SJCRH30 (cell line): ENCODE measurements at regions not wholly inside any gene's neighbourhood (a gene's known extent, or its start where the extent isn't known, plus 50 kb on each side); places are given as distances from the start of the nearest gene placed in this dataset.
"Not testable (repeated sequence)": the region's sequence is repeated elsewhere in the genome, so short reads cannot be mapped to it uniquely, and the experiment has no call there.

ENCODE experiments used
- DNase-seq, 2 experiments: peaks; one replicate each; pipeline ENCODE4 v3.0.0-alpha.2; 2015 to 2020
- H3K27ac ChIP-seq: fragments of 250-450 bp; sonication (Bioruptor Pico); 2 replicates; pipeline ENCODE4 v1.5.1; 2020; ENCODE audit warnings: mild to moderate bottlenecking, moderate library complexity
- H3K27me3 ChIP-seq: fragments of 250-450 bp; sonication (Bioruptor Pico); 2 replicates; pipeline ENCODE4 v1.5.1; 2020; ENCODE audit warnings: mild to moderate bottlenecking, moderate library complexity
- H3K36me3 ChIP-seq: fragments of 250-450 bp; sonication (Bioruptor Pico); 2 replicates; pipeline ENCODE4 v1.5.1; 2020; ENCODE audit warnings: mild to moderate bottlenecking, moderate library complexity
- H3K4me1 ChIP-seq: fragments of 250-450 bp; sonication (Bioruptor Pico); 2 replicates; pipeline ENCODE4 v1.5.1; 2020; ENCODE audit warnings: mild to moderate bottlenecking, moderate library complexity
- H3K4me3 ChIP-seq: fragments of 250-450 bp; sonication (Bioruptor Pico); 2 replicates; pipeline ENCODE4 v1.5.1; 2020; ENCODE audit warnings: mild to moderate bottlenecking, moderate library complexity
- H3K9me3 ChIP-seq: fragments of 250-450 bp; sonication (Bioruptor Pico); replicated peaks from 2 replicates; pipeline ENCODE4 v1.5.1; 2020; ENCODE audit warnings: mild to moderate bottlenecking, moderate library complexity

GRCh38 chr3:107172411-107172810 is 204.8 kb upstream of the CCDC54 start:
- no peaks in the 10 kb centered on the region for H3K36me3 ChIP-seq
- H3K27ac ChIP-seq, result no peak overlapping the region
- H3K4me1 ChIP-seq, result no peaks in the 10 kb centered on the region
- DNase-seq, result no peak
- H3K27me3 ChIP-seq, result no peaks in the 10 kb centered on the region
- H3K4me3 ChIP-seq, result no peak overlapping the region
- no peaks in the 10 kb centered on the region for H3K9me3 ChIP-seq

- Histone ChIP-seq H3K27me3 (no peaks in the 10 kb centered on the region), H3K4me3 (no peak overlapping the region), H3K4me1 (no peaks in the 10 kb centered on the region), H3K9me3 (no peaks in the 10 kb centered on the region), H3K36me3 (no peaks in the 10 kb centered on the region), H3K27ac (no peak overlapping the region)
- DNase-seq, result no peak
Observed at GRCh38 chr3:107184375-107184774, 192.9 kb upstream of the CCDC54 start.

GRCh38 chr3:107188262-107188661 is 189.0 kb upstream of the CCDC54 start:
- no peaks in the 10 kb centered on the region for H3K36me3 ChIP-seq
- no peak overlapping the region for H3K4me3 ChIP-seq
- H3K27ac ChIP-seq, result no peak overlapping the region
- H3K27me3 ChIP-seq, result no peaks in the 10 kb centered on the region
- H3K4me1 ChIP-seq, result no peaks in the 10 kb centered on the region
- no peaks in the 10 kb centered on the region for H3K9me3 ChIP-seq
- DNase-seq, result no peak

GRCh38 chr3:107189158-107189791 is 188.0 kb upstream of the CCDC54 start:
- H3K4me1 ChIP-seq, result no peaks in the 10 kb centered on the region
- H3K9me3 ChIP-seq, result no peaks in the 10 kb centered on the region
- H3K27ac ChIP-seq, result no peak overlapping the region
- no peaks in the 10 kb centered on the region for H3K27me3 ChIP-seq
- H3K4me3 ChIP-seq, result no peak overlapping the region
- no peaks in the 10 kb centered on the region for H3K36me3 ChIP-seq
- no peak for DNase-seq

- Histone ChIP-seq H3K4me3 (no peak overlapping the region), H3K27ac (no peak overlapping the region), H3K4me1 (peaks cover 9% of the 10 kb centered on the region), H3K36me3 (no peaks in the 10 kb centered on the region), H3K9me3 (no peaks in the 10 kb centered on the region), H3K27me3 (no peaks in the 10 kb centered on the region)
- DNase-seq, result no peak
Observed at GRCh38 chr3:107193116-107193515, 184.1 kb upstream of the CCDC54 start.

GRCh38 chr3:107198581-107199181 is 178.6 kb upstream of the CCDC54 start:
- H3K36me3 ChIP-seq, result no peaks in the 10 kb centered on the region
- H3K4me3 ChIP-seq, result peak overlapping the region; percentile 36
- DNase-seq, result peak; percentile 83 to 92
- no peaks in the 10 kb centered on the region for H3K9me3 ChIP-seq
- peak overlapping the region; percentile 72 for H3K27ac ChIP-seq
- H3K27me3 ChIP-seq, result no peaks in the 10 kb centered on the region
- H3K4me1 ChIP-seq, result peaks cover 20% of the 10 kb centered on the region

- H3K27me3 ChIP-seq, result no peaks in the 10 kb centered on the region
- no peaks in the 10 kb centered on the region; the same call in 1 of the 2 replicates for H3K9me3 ChIP-seq
- H3K4me3 ChIP-seq, result no peak overlapping the region
- no peak for DNase-seq
- H3K27ac ChIP-seq, result no peak overlapping the region
- peaks cover 20% of the 10 kb centered on the region for H3K4me1 ChIP-seq
- H3K36me3 ChIP-seq, result no peaks in the 10 kb centered on the region
Observed at GRCh38 chr3:107201146-107201545, 176.1 kb upstream of the CCDC54 start.

- not testable (repeated sequence) for H3K4me3 ChIP-seq, H3K36me3 ChIP-seq, DNase-seq, H3K9me3 ChIP-seq, H3K27ac ChIP-seq, H3K27me3 ChIP-seq
- peaks cover 29% of the 10 kb centered on the region for H3K4me1 ChIP-seq
Observed at GRCh38 chr3:107202885-107203284, 174.4 kb upstream of the CCDC54 start.

DNA sequence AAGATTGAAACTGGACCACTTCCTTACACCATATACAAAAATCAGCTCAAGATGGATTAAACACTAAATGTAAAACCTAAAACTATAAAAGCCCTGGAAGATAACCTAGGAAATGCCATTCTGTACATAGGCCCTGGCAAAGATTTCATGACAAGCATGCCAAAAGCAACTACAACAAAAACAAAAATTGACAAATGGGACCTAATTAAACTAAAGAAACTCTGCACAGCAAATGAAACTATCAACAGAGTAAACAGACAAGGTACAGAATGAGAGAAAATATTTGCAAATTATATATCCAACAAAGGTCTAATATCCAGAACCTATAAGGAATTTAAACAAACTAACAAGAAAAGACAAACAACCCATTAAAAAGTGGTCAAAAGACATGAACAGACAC is 173.1 kb upstream of the CCDC54 start:
- Histone ChIP-seq H3K4me1 (peaks cover 30% of the 10 kb centered on the region), H3K27me3 (no peaks in the 10 kb centered on the region), H3K4me3 (no peak overlapping the region), H3K27ac (no peak overlapping the region), H3K36me3 (no peaks in the 10 kb centered on the region), H3K9me3 (no peaks in the 10 kb centered on the region; the same call in 1 of the 2 replicates)
- no peak for DNase-seq

DNA sequence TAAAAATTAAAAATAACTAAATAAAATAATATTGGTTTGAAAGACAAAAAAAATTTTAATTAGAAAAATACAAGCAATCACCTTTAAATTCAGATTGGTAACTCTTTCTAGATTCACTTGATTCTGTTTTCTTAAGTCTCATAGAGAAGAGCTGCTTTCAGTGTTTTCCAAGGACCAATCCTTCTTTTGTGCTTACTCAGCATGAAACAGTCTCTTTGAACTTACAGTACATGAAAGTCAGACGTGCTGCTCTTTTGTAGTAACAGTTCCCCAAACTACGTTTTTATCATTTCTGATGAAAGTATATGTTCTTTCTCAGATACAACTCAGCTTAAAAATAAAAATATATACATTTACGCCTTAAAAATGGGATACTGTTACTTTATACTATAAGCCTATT is 171.9 kb upstream of the CCDC54 start:
- Histone ChIP-seq H3K4me3 (no peak overlapping the region), H3K27ac (no peak overlapping the region), H3K36me3 (no peaks in the 10 kb centered on the region), H3K9me3 (no peaks in the 10 kb centered on the region; the same call in 1 of the 2 replicates), H3K4me1 (peaks cover 28% of the 10 kb centered on the region), H3K27me3 (no peaks in the 10 kb centered on the region)
- DNase-seq, result no peak

DNA sequence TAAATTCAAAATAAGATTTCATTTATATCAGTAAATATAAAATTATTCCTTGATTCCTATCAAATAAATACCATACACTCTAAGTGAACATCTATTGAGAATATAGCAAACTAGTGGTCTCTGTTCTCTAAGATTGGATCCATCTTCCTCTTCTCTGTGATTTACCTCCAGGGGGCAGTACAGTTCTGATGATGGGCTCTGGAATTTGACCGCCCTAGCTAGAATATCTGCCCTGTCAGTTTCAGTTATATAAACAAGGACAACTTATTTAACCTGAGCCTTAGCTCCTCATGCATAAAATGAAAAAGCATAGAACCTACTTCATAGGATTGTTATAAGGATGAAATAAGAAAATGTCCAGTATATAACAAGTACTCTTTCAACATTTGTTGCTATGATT is 171.1 kb upstream of the CCDC54 start:
- H3K27ac ChIP-seq, result no peak overlapping the region
- H3K36me3 ChIP-seq, result no peaks in the 10 kb centered on the region
- H3K27me3 ChIP-seq, result no peaks in the 10 kb centered on the region
- H3K4me3 ChIP-seq, result no peak overlapping the region
- peaks cover 28% of the 10 kb centered on the region for H3K4me1 ChIP-seq
- peak; percentile 48 to 82 for DNase-seq
- H3K9me3 ChIP-seq, result no peaks in the 10 kb centered on the region; the same call in 1 of the 2 replicates

DNA sequence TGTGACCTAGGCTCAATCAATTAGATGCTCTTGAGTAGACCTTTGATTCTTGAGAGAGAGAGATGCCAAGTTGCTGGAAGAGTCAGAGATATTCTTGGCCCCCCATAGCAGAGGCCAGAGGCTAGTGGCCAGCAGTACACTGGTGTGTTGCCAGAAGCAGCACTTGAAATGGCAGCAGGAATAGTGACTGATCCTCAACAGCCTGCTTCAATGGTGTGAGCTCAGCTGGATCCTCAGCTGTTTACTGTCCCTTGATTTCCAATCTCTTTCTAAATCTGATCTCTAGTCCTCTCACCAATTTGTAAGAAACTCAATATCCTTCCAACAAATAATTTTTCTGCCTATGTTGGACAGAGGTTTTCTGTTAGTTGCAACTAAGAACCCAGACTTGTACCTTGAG is 170.3 kb upstream of the CCDC54 start:
- DNase-seq, result peak; percentile 12 to 48
- peaks cover 28% of the 10 kb centered on the region for H3K4me1 ChIP-seq
- H3K27ac ChIP-seq, result peak overlapping the region; percentile 77
- no peak overlapping the region for H3K4me3 ChIP-seq
- no peaks in the 10 kb centered on the region for H3K27me3 ChIP-seq
- H3K36me3 ChIP-seq, result no peaks in the 10 kb centered on the region
- H3K9me3 ChIP-seq, result no peaks in the 10 kb centered on the region; the same call in 1 of the 2 replicates

GRCh38 chr3:107208100-107208499 is 169.1 kb upstream of the CCDC54 start:
- Histone ChIP-seq H3K9me3 (no peaks in the 10 kb centered on the region; the same call in 1 of the 2 replicates), H3K4me1 (peaks cover 28% of the 10 kb centered on the region), H3K4me3 (peak overlapping the region; percentile 41), H3K36me3 (no peaks in the 10 kb centered on the region), H3K27ac (peak overlapping the region; percentile 77), H3K27me3 (no peaks in the 10 kb centered on the region)
- peak; percentile 86 to 97 for DNase-seq

DNA sequence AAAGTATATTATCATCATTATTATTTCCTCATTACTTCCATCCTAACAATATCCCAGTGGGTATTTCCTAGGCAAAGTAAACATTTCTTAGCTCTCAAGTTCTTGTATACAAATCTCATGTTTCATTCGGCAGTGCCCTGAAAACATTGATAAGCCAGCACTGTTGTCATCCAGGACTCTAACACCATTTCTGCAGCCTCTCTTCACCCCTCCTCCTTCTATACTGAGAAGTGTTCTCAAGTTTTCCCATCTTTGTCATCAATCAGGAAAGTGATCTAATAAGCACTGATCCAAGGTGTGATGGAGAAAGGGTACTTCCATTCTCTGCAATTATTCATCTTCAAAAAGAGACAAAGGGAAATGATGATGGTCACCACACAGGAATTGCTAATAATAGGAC is 168.4 kb upstream of the CCDC54 start:
- peak overlapping the region; percentile 41 for H3K4me3 ChIP-seq
- H3K27ac ChIP-seq, result peak overlapping the region; percentile 77
- peak in 1 of 2 experiments; percentile 48 for DNase-seq

DNA sequence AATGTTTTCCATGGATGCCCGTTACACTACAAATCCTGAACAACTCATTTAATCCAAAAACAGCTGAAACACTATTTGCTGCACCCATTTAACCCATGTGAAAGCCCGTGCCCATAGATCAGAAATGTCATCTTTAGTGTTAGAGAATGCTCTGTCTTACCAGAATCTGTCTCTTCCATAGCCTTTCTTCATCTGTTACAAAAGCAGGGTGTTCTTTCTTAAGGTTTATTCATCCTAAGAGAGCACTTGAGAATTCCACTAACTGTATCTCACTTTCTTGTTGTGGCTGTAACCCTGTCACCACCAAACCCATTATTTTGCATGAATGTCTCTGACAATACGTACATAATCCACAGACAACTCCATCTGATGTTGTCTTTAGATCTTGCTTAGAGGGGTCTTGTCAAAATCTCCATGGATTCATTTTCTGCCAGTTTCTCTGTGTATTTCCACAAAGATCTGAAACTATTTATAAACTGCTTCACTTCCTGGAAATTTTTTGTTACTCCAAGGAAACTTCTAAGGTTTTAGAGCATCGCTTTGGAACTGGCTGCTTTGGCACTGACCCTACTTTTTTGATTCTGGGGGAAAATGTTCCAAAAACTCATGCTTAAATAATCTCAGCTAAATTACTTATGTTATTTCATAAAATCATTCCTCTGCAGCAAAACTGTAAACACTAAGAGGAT is 167.8 kb upstream of the CCDC54 start:
- no peaks in the 10 kb centered on the region for H3K36me3 ChIP-seq
- H3K4me1 ChIP-seq, result peaks cover 28% of the 10 kb centered on the region
- no peak overlapping the region; the same call in 1 of the 2 replicates for H3K4me3 ChIP-seq
- H3K27me3 ChIP-seq, result no peaks in the 10 kb centered on the region
- DNase-seq, result no peak
- H3K27ac ChIP-seq, result peak overlapping the region; percentile 77; the same call in 1 of the 2 replicates
- H3K9me3 ChIP-seq, result no peaks in the 10 kb centered on the region; the same call in 1 of the 2 replicates

More for the DNA sequence above, 168.4 kb upstream of the CCDC54 start:
- Histone ChIP-seq H3K9me3 (no peaks in the 10 kb centered on the region; the same call in 1 of the 2 replicates), H3K36me3 (no peaks in the 10 kb centered on the region), H3K27me3 (no peaks in the 10 kb centered on the region), H3K4me1 (peaks cover 28% of the 10 kb centered on the region)
